HCT116 (cell line): ENCODE measurements at regions not wholly inside any gene's neighbourhood (a gene's known extent, or its start where the extent isn't known, plus 50 kb on each side); places are given as distances from the start of the nearest gene placed in this dataset.

Experiments
- ATAC-seq: fragments of 200-7000 bp; cut with Tn5 transposase; 2 replicates; pipeline ENCODE4 v1.9.1; 2020; ENCODE audit warnings: mild to moderate bottlenecking, moderate library complexity
- BruUV-seq: library from RNA; stranded (reverse); fragments of 400-500 nt; replicated peaks from 2 replicates; lab custom pipeline; 2021; lab: Mats Ljungman, UMichigan
- CTCF ChIA-PET: fragments of 300-600 bp; sonication (Branson Sonifier 250); formaldehyde crosslinking; loops from one replicate; lab custom pipeline; 2021; ENCODE audit warnings: antibody characterized with exemption; lab: Charles Lee
- POLR2A ChIA-PET: fragments of 300-600, 350-600 bp; sonication (Branson Sonifier 250); formaldehyde crosslinking; loops from one replicate; lab custom pipeline; 2021; ENCODE audit warnings: antibody characterized with exemption; lab: Charles Lee
- RAD21 ChIA-PET, 2 experiments: fragments of 300-600 bp; sonication (Branson Sonifier 250); formaldehyde crosslinking; loops; one replicate each; lab custom pipeline; 2023; ENCODE audit warnings: low total read pairs in 2 of 2; ENCODE audit not compliant: uncharacterized antibody in 2 of 2, unreplicated experiment in 2 of 2, low non-redundant PET in 1 of 2; lab: Charles Lee
- DNase-seq: peaks from one replicate; pipeline ENCODE4 v3.0.0-alpha.2; 2010; ENCODE audit warnings: low read depth, low spot score
- H2AFZ ChIP-seq: fragments of 200-600 bp; shearing (Covaris generic), sonication (generic); 2 replicates; pipeline ENCODE4 v1.6.1; 2017; ENCODE audit warnings: low read depth, mixed run types, mixed read lengths, antibody characterized with exemption, low read length; ENCODE audit not compliant: poor library complexity, severe bottlenecking
- H3K27ac ChIP-seq: 2 replicates; pipeline ENCODE4 v1.5.1; 2012; ENCODE audit warnings: low read depth, low read length
- H3K27me3 ChIP-seq: fragments of 200-600 bp; sonication (generic); 2 replicates; pipeline ENCODE4 v1.6.1; 2016; ENCODE audit warnings: mixed run types, low read length, mixed read lengths; ENCODE audit not compliant: insufficient read depth
- H3K36me3 ChIP-seq, 2 experiments: fragments of 200-500 bp in 1 of 2; fragments of 200-600 bp in 1 of 2; sonication (Bioruptor generic) in 1 of 2; sonication (generic) in 1 of 2; 2 replicates each; pipeline versions ENCODE4 v1.5.1 to v1.6.1; 2014 to 2016; ENCODE audit warnings: low read length in 2 of 2, inconsistent platforms in 1 of 2, mixed read lengths in 1 of 2, mixed run types in 1 of 2; ENCODE audit not compliant: insufficient read depth in 2 of 2, control insufficient read depth in 1 of 2
- H3K4me1 ChIP-seq, 2 experiments: fragments of 200-600 bp in 1 of 2; sonication (generic) in 1 of 2; 2 replicates each; pipeline versions ENCODE4 v1.5.1 to v1.6.1; 2012 to 2017; ENCODE audit warnings: low read length in 2 of 2, inconsistent platforms in 1 of 2, mild to moderate bottlenecking in 1 of 2, mixed read lengths in 1 of 2, mixed run types in 1 of 2, moderate library complexity in 1 of 2; ENCODE audit not compliant: insufficient read depth in 2 of 2, control insufficient read depth in 1 of 2
- H3K4me2 ChIP-seq: fragments of 200-600 bp; sonication (generic); 2 replicates; pipeline ENCODE4 v1.6.1; 2017; ENCODE audit warnings: mixed run types, low read length, mixed read lengths
- H3K4me3 ChIP-seq, 2 experiments: fragments of 200-600 bp in 1 of 2; sonication (generic) in 1 of 2; replicated peaks in 1 of 2; 2 replicates each; pipeline ENCODE4 v1.5.1; 2011 to 2016; ENCODE audit warnings: low read length in 2 of 2, control low read depth in 1 of 2, low read depth in 1 of 2, mild to moderate bottlenecking in 1 of 2, mixed read lengths in 1 of 2, mixed run types in 1 of 2
- H3K79me2 ChIP-seq: fragments of 200-600 bp; sonication (generic); 2 replicates; pipeline ENCODE4 v1.6.1; 2017; ENCODE audit warnings: mild to moderate bottlenecking, mixed run types, low read length, moderate library complexity, mixed read lengths; ENCODE audit not compliant: insufficient read depth
- H3K9ac ChIP-seq: fragments of 200-600 bp; sonication (generic); 2 replicates; pipeline ENCODE4 v1.6.1; 2016; ENCODE audit warnings: low read length, mixed read lengths
- H3K9me2 ChIP-seq: fragments of 200-600 bp; sonication (generic), shearing (Covaris generic); 2 replicates; pipeline ENCODE4 v1.6.1; 2017; ENCODE audit warnings: mixed run types, mild to moderate bottlenecking, moderate library complexity; ENCODE audit not compliant: insufficient read depth
- H3K9me3 ChIP-seq, 2 experiments: fragments of 200-500 bp in 1 of 2; fragments of 200-600 bp in 1 of 2; sonication (Bioruptor generic) in 1 of 2; sonication (generic) in 1 of 2; 2 replicates each; pipeline ENCODE4 v1.6.1; 2014 to 2017; ENCODE audit warnings: low read length in 2 of 2, mixed read lengths in 2 of 2, inconsistent platforms in 1 of 2, low read depth in 1 of 2, mild to moderate bottlenecking in 1 of 2, mixed run types in 1 of 2, moderate library complexity in 1 of 2; ENCODE audit not compliant: control insufficient read depth in 1 of 2, insufficient read depth in 1 of 2
- H4K20me1 ChIP-seq: fragments of 200-600 bp; sonication (generic), shearing (Covaris generic); 2 replicates; pipeline ENCODE4 v1.6.1; 2017; ENCODE audit warnings: mixed run types, mild to moderate bottlenecking, moderate library complexity; ENCODE audit not compliant: insufficient read depth
- CEBPB ChIP-seq: IDR thresholded peaks from 2 replicates; pipeline ENCODE4 v1.6.1; 2012; ENCODE audit warnings: low read depth
- ELF1 ChIP-seq: IDR thresholded peaks from 2 replicates; pipeline ENCODE4 v1.6.1; 2012; ENCODE audit warnings: low read depth, borderline replicate concordance
- POLR2AphosphoS5 ChIP-seq: IDR thresholded peaks from 2 replicates; pipeline ENCODE4 v1.6.1; 2011; ENCODE audit warnings: mild to moderate bottlenecking, low read depth, low read length, moderate library complexity
- RAD21 ChIP-seq: IDR thresholded peaks from 2 replicates; pipeline ENCODE4 v1.6.1; 2012; ENCODE audit warnings: low read depth, mild to moderate bottlenecking
- TCF7L2 ChIP-seq: IDR thresholded peaks from 2 replicates; pipeline ENCODE4 v1.7.0; 2011; ENCODE audit warnings: borderline replicate concordance, inconsistent platforms; ENCODE audit not compliant: insufficient read depth, insufficient read length; ENCODE audit errors: extremely low read depth
- YY1 ChIP-seq: IDR thresholded peaks from 2 replicates; pipeline ENCODE4 v1.6.1; 2011; ENCODE audit warnings: low read length, low read depth, moderate library complexity, mild to moderate bottlenecking; ENCODE audit not compliant: insufficient replicate concordance; ENCODE audit errors: extremely low read depth
- ZFX ChIP-seq: fragments of 450-650 bp; IDR thresholded peaks from 2 replicates; pipeline ENCODE4 v1.6.1; 2017
- ZNF274 ChIP-seq: fragments of 200-500 bp; sonication (Bioruptor generic); IDR thresholded peaks from 2 replicates; pipeline ENCODE4 v1.6.1; 2014; ENCODE audit warnings: mild to moderate bottlenecking, low read depth, low read length, inconsistent platforms
- intact Hi-C: fragments of 100-400 bp; cut with micrococcal nuclease; formaldehyde crosslinking; loops from 2 replicates; pipeline ENCODE4 v1.10.0; 2022
- TF ChIP-seq, protein P1 (sequence below): IDR thresholded peaks from 2 replicates; pipeline ENCODE4 v1.6.1; 2012
- TF ChIP-seq, protein P2 (sequence below): IDR thresholded peaks from 2 replicates; pipeline ENCODE4 v1.6.1; 2012
- TF ChIP-seq, protein P3 (sequence below): IDR thresholded peaks from 2 replicates; pipeline ENCODE4 v1.6.1; 2012; ENCODE audit warnings: low read depth

DNA sequence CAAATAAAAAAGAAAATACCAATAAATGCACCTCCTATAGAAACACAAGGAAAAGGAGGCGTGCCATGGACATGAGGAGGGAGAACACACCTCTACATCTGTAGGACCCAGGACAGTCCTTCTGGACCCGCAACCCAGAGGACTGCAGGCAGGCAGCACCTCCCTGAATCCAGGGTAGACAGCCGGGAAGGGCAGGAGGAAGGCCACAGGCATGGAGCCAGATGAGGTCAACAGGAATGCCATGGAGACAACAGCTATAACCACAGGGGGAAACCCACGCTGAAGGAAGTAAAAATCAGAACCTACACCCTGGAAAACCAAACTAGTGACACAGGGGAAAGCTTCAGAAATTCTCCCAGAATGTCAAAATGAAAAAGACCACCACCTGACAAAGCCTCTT lies 248.8 kb upstream of the NSMCE3 start:
- RAD21 ChIA-PET = no interaction called here
- BruUV-seq = no TSS peak

More for the DNA sequence above, 248.8 kb upstream of the NSMCE3 start:
- Histone ChIP-seq H3K27me3 (peaks cover 38% of the 10 kb centered on the region), H3K4me2 (no peak overlapping the region), H4K20me1 (no peaks in the 10 kb centered on the region), H3K36me3 (no peaks in the 10 kb centered on the region), H2AFZ (no peak overlapping the region), H3K9ac (no peak overlapping the region), H3K27ac (no peak overlapping the region), H3K79me2 (no peaks in the 10 kb centered on the region), H3K9me3 (no peaks in the 10 kb centered on the region), H3K4me1 (peaks cover 3 to 6% of the 10 kb centered on the region in 2 experiments; a peak in 2 of 4 replicates), H3K4me3 (no peak overlapping the region), H3K9me2 (no peaks in the 10 kb centered on the region)
- intact Hi-C loops = loop anchor here (10.0 kb wide), 1 partner anchor 46 kb away; no protein-coding TSS in a partner anchor
- POLR2A ChIA-PET = no interaction called here
- ATAC-seq (no peak), DNase-seq (no peak)
- CTCF ChIA-PET = no interaction called here
- no peak for TF ChIP-seq TCF7L2
- TF ChIP-seq POLR2AphosphoS5 = no peak
- TF ChIP-seq, protein P1, sequence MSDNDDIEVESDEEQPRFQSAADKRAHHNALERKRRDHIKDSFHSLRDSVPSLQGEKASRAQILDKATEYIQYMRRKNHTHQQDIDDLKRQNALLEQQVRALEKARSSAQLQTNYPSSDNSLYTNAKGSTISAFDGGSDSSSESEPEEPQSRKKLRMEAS = no peak
- TF ChIP-seq, protein P2, sequence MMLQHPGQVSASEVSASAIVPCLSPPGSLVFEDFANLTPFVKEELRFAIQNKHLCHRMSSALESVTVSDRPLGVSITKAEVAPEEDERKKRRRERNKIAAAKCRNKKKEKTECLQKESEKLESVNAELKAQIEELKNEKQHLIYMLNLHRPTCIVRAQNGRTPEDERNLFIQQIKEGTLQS = no peak
- TF ChIP-seq ELF1 = no peak
- TF ChIP-seq RAD21 = no peak
- TF ChIP-seq CEBPB = no peak
- TF ChIP-seq ZFX = no peak
- TF ChIP-seq YY1 = no peak
- no peak for TF ChIP-seq ZNF274
- TF ChIP-seq, protein P3, sequence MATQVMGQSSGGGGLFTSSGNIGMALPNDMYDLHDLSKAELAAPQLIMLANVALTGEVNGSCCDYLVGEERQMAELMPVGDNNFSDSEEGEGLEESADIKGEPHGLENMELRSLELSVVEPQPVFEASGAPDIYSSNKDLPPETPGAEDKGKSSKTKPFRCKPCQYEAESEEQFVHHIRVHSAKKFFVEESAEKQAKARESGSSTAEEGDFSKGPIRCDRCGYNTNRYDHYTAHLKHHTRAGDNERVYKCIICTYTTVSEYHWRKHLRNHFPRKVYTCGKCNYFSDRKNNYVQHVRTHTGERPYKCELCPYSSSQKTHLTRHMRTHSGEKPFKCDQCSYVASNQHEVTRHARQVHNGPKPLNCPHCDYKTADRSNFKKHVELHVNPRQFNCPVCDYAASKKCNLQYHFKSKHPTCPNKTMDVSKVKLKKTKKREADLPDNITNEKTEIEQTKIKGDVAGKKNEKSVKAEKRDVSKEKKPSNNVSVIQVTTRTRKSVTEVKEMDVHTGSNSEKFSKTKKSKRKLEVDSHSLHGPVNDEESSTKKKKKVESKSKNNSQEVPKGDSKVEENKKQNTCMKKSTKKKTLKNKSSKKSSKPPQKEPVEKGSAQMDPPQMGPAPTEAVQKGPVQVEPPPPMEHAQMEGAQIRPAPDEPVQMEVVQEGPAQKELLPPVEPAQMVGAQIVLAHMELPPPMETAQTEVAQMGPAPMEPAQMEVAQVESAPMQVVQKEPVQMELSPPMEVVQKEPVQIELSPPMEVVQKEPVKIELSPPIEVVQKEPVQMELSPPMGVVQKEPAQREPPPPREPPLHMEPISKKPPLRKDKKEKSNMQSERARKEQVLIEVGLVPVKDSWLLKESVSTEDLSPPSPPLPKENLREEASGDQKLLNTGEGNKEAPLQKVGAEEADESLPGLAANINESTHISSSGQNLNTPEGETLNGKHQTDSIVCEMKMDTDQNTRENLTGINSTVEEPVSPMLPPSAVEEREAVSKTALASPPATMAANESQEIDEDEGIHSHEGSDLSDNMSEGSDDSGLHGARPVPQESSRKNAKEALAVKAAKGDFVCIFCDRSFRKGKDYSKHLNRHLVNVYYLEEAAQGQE = no peak
